HG03558 (cell line): ENCODE measurements at regions not wholly inside any gene's neighbourhood (a gene's known extent, or its start where the extent isn't known, plus 50 kb on each side); places are given as distances from the start of the nearest gene placed in this dataset.

ENCODE experiments used
- ATAC-seq: cut with Tn5 transposase; IDR thresholded peaks from one replicate; pipeline ENCODE4 v1.9.1; 2021; ENCODE audit warnings: moderate number of reproducible peaks; ENCODE audit not compliant: unreplicated experiment; ENCODE audit errors: extremely low read depth

DNA sequence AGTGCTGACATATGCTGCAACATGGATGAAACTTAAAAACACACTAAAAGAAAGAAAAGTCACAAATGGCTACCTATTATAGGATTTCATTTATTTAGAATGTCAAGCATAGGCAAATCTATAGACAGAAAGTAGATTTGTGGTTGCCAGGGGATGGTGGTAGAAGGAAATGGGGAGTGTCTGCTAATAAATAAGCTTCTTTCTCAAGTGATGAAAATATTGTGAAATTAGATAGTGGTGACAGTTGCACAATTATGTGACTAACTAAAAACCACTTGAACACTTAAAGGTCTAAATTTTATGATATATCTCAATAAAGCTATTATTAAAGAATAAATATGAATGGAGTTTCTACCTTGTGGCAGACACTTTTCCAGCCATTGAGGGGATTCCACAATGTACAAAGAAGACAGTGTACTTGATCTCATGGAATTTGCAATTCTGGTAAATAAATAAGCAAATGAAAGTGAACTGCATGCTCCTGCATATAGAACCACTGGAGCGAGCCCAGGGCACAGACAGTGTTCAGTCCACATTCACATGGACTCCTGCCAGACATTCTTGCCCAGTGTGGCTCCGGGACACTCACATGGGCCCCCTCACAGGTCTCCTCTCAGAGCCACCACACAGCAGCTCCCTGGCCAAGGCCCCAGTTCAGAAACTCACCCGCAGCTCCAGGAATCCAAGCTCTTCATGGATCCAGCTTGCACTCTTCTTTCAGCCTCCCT is 107.1 kb upstream of the ARID2 start:
- no peak for ATAC-seq

DNA sequence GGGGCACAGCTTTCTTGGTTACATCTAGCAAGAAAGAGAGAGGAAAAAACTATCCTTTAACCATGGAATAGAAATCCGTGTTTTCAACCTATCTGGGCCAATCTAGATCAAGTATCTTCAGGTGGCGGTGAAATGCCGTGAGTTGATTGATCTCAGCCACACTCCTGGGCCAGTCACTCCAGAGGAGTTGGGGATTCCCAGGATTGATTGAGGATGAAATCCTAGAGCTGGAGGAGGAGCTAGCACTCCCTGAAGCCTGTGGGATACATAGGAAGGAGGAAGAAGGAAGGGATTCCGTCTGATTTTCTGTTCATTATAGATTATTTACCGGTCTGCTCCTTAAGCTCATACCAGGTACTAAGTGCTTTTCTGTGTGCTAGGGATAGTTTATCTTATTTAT is 106.3 kb upstream of the ARID2 start:
- ATAC-seq = no peak

DNA sequence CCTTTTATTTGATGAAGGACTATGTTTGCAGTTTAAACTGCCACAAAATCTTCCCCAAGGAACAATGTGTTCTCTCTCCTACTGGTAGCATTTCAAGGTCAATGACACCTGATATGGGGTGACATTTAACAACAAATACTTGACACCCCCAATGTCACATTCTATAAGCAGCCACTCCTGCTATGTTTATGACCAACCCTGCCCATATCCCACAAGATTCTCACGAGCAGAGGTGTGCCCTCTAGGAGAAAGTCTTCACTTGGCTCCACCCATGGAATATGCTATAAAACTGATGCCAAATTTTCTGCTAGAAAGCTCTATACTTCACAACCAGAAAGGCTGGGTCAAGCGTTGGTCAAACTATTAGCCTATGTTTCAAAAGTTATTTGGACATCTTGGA is 105.6 kb upstream of the ARID2 start:
- no peak for ATAC-seq

DNA sequence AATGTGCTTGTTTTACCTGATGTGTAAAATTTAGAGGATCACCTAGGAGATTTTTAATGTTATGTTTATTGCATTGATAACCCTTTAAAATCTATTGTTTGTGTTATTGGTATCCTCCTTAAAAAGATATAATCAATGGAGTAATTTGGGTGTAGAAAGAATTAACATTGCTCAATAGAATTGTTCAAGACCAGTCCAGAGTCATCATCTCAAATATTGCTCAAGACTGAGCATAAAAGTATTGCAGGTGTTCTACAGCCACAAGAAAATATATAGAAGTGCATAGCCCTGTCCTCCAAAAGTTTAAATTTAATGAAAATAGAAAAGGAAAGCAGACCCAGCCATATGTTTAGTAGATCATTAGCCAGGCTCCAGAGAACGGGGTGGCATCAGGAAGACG is 102.5 kb upstream of the ARID2 start:
- ATAC-seq = no peak

DNA sequence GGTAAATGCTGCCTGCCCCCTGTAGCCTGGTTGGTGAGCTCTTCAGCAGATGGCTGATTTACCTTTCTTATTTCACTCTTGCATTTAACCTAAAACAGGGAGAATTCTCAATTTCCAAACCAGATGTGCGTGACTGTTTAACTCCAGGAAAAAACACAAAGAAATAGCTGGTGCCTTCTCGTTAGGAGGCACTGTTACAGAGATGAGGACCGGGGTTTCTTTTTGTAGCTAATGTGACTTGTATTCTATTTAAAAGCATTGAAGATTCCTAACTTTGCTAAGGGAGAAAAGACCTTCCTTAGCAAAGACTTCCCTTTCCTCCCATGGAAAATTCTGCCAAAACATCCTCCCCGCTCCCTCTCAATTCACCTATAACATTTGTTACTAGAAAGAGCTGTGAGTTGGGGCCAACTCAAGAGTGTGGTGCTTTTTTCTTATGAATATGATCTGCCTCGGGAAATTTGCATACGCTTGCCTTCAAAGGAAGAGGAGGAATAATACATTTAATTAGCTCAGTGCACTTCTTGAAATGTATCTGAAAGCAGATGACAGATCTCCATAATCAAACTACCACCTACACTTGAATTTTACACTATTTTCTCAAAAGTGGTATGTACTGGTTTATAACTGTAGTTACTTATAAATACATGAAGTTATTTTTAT is 102.0 kb upstream of the ARID2 start:
- ATAC-seq = no peak

DNA sequence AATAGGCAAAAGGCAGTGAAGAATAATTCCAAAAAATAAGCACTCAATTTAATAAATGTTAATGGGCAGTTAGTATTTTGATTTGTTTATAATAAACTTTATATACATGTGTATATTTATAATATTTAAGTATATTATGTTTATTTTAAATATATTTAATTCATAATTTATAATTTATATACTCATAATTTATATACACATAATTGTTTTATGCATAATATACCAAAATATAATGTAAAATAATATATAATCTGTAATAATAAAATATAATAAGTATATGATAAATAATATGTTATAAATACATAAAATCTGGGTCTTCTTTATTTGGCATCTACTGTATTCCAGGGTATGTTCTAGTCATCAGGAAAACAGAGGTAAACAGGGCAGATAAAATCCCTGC is 100.2 kb upstream of the ARID2 start:
- ATAC-seq = no peak

DNA sequence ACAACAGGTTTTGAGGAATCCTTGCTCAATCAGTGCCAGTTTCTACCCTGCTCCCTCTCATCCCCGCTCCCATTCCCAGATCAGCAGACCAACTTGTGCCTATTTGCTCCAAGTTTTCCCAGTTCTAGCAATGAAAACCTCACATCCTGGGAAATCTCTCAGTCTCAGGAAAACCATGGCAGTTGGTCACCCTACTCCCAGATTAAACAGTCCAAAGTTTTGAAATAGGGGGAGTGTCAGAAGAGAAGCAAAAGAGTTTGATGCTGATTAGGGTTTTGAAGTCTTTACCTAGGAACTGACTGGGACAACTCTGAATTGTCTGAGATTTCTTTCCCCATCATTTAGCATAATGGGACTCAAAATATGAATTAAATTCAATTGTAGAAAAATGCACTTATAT is 95.8 kb upstream of the ARID2 start:
- no peak for ATAC-seq

DNA sequence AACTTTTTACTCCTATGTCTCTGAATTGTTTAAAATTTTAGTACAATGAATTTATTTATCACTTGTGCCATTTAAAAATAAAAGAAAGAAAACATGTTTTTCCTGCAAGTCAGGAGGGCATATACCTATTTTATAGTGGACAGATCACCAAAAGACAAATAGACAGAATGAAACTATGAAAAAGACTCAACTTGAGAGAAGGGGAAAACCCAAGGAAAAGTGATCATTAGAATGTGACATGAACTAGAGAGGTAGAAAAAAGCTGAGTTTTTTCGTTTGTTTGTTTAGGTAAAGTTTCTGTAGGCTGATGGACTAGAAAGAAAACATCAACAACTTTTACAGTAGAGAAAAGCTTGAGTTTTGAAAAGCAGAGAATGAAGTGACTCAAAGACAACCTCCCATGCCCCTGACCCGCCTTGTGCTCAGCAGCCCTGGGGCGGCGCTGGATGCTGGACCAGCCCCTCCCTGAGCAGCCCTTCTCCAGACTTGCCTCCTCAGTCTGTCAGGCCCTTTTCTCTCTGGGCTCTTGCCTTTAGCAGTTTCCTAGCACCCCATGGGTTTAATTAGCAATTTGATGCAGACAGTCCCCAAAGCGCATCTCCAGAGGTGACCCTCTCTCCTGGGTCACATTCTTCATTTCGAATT is 95.1 kb upstream of the ARID2 start:
- ATAC-seq = peak; percentile 50

DNA sequence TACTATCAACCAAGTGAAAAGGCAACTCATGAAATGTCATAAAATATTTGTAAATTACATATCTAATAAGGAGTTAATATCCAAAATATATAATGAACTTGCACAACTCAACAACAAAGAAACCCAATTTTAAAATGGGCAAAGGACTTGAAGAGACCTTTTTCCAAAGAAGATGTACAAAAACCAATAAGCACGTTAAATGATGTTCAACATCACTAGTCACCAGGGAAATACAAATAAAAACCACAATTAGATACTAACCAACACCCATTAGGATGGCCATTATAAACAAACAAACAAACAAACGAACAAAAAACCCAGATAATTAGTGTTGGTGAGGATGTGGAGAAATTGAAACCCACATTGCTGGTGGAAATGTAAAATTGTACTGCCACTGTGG is 92.3 kb upstream of the ARID2 start:
- no peak for ATAC-seq

DNA sequence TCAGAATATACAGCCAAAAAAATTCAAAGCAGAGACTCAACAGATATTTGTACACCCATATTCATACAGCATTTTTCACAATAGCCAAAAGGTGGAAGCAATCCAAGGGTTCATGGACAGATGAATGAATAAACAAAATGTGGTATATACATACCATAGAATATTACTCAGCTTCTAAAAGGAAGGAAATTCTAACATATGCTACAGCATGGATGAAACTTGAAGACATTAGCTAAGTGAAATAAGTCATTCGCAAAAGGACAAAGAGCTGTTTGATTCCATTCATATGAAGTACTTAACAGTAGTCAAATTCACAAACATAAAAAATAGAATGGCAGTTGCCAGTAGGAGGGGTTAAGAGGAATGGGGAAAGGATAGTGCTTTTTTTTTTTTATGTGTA is 91.8 kb upstream of the ARID2 start:
- no peak for ATAC-seq

DNA sequence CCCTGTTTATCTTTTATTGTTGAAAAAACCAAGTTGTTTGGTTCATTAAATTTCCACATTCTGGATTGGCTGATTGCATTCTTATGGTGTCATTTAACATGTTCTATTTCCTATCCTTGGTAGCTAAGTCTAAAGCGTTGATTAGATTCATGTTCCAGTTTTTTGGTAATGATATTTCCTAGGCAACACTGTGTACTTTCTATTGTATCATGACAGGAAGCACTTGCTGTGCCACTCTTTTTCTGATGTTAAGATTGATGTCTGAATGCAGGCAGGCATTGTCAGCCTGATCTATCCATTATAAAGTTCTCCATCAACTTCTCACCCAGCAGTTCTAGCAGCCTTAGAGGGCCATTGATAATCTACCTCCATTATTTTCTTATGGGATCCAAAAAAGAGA is 91.1 kb upstream of the ARID2 start:
- ATAC-seq = no peak

DNA sequence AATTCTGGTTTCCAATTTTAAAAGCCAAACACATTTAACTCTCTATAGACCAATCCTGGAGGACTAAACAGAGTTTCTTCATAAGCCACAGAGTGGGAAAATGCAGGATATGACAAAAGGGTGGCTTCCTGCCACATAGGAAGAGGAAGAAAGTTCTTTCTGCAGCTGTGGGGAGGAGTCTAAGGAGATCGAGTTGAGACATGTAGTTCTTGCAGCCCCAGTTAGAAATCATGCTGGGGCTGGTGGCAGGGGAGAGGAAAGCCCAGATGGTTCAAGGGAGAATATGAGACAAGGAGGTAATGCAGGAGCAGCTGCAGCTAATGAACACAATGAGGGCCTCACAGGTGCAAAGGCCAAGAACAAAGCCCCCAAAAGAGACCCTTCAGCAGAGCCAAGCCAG is 85.0 kb upstream of the ARID2 start:
- ATAC-seq = no peak

DNA sequence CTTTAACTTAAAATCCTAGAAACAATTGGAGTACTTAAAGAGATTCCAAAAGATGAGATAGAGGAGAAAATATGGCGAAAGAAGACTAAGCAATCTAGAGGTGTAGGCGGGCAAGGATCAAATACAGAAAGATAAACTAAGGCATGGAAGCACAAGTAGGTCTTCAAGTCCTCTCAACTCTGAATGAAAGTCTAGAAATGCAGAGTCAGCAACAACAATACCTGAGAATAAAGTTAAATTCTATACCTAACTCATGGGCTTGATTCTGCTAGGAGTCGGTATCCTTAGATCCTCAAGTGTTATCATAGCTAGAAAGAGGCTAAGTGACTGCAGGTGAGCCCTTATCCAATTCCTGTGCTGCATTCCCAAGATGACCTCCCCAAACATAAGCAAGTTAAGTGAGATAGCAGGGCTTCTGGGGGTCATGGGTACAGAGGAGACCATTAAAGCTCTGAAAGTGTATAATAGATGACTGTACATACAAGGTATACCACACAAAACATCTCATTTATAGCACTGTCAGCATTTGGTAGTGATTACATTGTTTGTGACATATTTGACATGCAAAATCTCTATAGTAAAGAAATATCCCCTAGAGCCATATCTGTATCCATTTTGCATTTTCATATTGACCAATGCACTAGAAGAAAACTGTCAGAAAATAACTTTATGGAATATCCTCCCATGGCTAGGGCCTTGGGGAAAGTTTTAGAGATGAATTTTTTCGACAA is 82.5 kb upstream of the ARID2 start:
- no peak for ATAC-seq

DNA sequence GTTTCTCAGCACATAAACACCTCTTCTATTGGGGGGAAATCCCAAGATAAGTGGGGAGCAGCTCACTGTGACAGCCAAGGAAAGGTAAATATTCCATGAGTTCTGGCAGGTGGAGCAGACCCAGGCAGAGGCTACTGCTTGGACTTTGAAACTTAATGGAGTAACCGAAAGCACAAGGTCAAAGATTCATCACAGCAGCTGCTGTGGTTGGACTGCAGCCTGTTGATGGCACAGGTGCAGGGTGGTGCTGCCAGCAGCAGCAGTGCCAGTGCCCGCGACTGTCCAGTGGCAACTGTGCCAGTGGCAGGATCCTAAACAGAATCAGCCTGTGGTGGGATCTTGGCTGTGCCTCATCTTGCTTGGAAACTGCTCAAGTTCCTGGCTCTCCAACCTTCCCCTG is 81.4 kb upstream of the ARID2 start:
- no peak for ATAC-seq

DNA sequence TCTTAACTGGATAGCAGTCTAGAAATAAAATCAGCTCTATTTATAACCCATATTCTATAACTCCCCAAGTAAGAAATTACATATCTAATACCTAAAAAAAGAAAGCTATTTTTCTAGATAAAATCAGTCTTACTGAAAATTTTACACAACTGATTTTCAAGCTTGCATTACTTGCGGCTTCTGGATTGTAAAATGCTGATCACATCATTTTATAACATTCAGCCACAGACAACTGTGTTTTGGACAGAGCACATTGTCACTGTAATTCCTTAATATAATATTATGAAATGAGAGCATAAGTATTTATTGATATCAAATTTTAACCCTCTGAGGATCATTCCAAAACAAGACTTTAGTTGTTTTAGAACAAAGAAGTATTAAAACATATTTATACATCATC is 78.5 kb upstream of the ARID2 start:
- ATAC-seq = no peak

DNA sequence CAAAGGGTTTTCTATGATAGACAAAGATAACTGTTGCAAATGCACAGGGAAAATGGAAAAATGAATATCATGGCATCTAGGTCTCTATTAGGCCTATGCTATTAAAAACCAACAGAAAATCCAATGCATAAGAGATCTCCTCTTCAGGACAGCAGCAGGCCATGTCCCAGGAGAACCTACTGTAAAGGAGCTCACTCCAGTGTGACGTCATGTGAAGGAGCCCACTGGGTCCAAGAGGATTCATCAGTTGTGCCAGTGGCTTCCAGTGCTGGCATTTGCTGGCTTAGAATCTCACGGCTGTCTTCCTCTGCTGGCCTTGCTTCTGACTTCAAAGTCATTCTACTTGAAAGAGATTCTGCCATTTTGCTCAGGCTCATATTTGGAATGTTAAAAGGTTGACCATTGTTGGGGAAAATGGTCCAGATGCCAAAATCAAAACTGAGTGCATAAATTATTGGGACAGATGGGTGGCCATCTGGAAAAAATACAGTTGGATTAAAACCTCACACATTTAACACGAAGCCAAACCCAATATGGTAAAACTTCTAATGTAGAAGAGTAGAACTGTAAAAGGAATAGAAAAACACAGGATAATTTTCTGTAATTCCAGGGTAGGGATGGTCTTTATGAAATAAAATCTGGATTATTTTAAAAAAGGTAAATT is 75.4 kb upstream of the ARID2 start:
- no peak for ATAC-seq

DNA sequence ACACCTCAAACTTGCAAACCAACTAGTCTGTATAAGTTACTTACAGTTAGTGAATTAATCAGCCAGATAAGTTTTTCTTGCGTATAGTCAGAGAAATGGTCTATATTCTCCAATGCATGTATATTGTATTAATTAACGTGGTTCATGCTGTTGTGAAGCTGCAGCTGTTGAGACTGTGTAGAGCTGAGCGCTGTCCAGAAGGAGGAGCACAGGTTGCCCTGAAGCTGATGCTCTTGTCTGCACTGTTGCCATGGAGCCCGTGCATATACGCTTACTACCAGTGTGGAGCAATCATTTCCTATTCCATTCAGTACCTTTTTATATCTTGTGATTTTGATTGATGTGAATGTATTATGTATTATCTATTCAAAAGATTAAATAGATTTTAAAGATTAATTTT is 74.3 kb upstream of the ARID2 start:
- no peak for ATAC-seq

DNA sequence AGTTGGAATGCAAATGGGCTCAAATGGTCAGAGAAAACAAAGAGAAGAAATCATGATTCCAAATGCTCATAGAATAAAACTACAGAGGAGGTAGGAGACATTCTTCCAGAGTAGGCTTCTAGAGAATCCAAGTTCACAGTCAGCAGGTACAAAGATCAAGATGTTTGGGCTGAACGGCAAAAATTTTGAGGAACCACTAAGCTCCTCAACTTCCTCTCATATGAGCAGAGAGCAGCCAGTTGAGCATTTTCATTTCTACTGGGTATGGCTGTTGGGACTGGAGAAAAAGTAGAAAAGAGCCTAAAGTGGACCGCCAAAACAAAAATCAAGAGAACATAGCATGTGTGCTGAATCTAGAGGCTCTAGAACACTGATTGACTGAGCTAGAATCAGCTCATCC is 73.8 kb upstream of the ARID2 start:
- ATAC-seq = no peak

DNA sequence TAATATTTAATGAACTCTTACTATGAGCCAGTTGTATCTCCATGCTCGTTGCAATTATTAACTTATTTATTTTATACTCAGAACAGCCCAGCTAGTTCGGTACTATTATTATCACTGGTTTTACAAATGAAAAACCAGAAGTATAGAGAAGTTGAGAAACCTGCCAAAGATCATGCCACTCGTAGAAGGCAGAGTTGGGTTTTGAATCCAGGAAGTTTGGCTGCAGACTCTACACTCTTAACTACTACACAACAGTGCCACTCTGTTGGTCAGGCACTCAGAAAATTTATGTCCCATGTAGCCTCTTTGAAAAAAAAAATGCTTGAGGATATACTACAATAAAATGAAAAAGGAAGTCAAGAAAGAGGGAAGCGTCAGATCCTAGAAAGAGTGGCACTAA is 71.5 kb upstream of the ARID2 start:
- ATAC-seq = no peak

DNA sequence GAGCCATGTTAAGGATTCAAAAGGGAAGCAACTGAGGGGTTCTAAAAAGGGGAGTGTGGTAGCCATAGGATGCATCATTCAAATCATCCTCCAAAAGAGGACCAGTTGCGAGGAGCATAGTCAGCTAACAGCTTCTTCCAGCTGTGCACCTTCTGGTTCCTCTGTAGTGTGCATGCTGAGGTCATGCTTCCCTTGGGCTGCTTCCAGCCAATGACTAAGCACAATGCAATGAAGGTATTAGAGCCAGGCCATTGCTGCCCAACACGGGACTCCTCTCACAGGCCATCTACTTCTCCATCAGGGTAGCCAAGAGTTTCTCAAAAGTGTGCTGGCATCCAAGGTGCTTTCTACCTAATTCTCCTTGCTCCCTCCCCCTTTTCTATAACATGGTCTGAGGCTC is 69.2 kb upstream of the ARID2 start:
- ATAC-seq = no peak

DNA sequence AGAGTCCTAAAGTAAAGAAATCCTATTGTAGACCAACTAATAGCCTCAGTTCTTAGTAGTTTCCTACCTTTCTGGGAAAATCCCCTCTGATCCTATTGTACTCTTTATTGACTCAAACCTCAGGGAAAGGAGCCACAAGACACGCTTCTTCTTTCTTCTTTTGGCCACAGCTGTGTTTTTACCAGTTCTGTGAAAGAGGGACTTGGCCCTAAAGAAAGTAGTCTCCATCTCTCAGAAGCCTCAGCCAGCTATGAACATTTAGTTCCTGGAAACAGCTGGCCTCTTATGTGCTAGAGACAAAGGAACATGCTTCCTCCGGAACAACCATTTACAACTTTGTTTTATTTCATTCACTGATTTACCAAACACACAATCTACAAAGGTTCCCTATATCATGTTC is 66.1 kb upstream of the ARID2 start:
- ATAC-seq = no peak
